Aorta (tissue), 5 donors: ENCODE measurements at regions not wholly inside any gene's neighbourhood (a gene's known extent, or its start where the extent isn't known, plus 50 kb on each side); places are given as distances from the start of the nearest gene placed in this dataset.
"Not testable (repeated sequence)": the region's sequence is repeated elsewhere in the genome, so short reads cannot be mapped to it uniquely, and the experiment has no call there.

ENCODE experiments used
- ATAC-seq: fragments of 200-7000 bp; cut with Tn5 transposase; one replicate; pipeline ENCODE4 v1.9.1; 2022; ENCODE audit warnings: moderate library complexity; ENCODE audit not compliant: low FRiP score
- DNase-seq, 2 donors: peaks; one replicate each; pipeline ENCODE4 v3.0.0-alpha.2; 2020
- H3K27ac ChIP-seq, 2 donors: one replicate each; pipeline ENCODE4 v1.5.1; 2013; ENCODE audit warnings: low read length in 2 of 2, mild to moderate bottlenecking in 2 of 2, moderate library complexity in 2 of 2, control low read depth in 1 of 2, inconsistent platforms in 1 of 2, low read depth in 1 of 2
- H3K27me3 ChIP-seq, 2 donors: one replicate each; pipeline ENCODE4 v1.6.1; 2013; ENCODE audit warnings: control low read depth in 1 of 2, low read length in 1 of 2, mild to moderate bottlenecking in 1 of 2, moderate library complexity in 1 of 2; ENCODE audit not compliant: insufficient read depth in 2 of 2, control insufficient read depth in 1 of 2
- H3K36me3 ChIP-seq, 2 donors: one replicate each; pipeline ENCODE4 v1.6.1; 2013; ENCODE audit warnings: control low read depth in 1 of 2, low read length in 1 of 2, mild to moderate bottlenecking in 1 of 2; ENCODE audit not compliant: insufficient read depth in 2 of 2, control insufficient read depth in 1 of 2
- H3K4me1 ChIP-seq, 2 donors: one replicate each; pipeline ENCODE4 v1.6.1; 2013; ENCODE audit warnings: low read length in 2 of 2, control low read depth in 1 of 2, mild to moderate bottlenecking in 1 of 2, moderate library complexity in 1 of 2; ENCODE audit not compliant: insufficient read depth in 2 of 2, control insufficient read depth in 1 of 2
- H3K4me3 ChIP-seq, 2 donors: one replicate each; pipeline ENCODE4 v1.5.1; 2013; ENCODE audit warnings: low read length in 2 of 2, control low read depth in 1 of 2, mild to moderate bottlenecking in 1 of 2
- H3K9me3 ChIP-seq: one replicate; pipeline ENCODE4 v1.6.1; 2013; ENCODE audit warnings: mild to moderate bottlenecking, low read length; ENCODE audit not compliant: control insufficient read depth
- whole genome bisulfite sequencing, 2 donors: extraction: QIAGEN DNeasy Blood & Tissue Kit; methylation state at CpG; one replicate each; pipeline ENCODE4 v1.1.7; 2013; 5-methylcytosine and 5-hydroxymethylcytosine counted together
- intact Hi-C, 2 donors: fragments of 100-400 bp; cut with DNase I; formaldehyde crosslinking; loops; one replicate each; pipeline versions ENCODE4 v1.14.2 to v1.15.0; 2022
- donor health status: healthy with polysubstance abuse.
- donor health status: Bipolar disorder and iron deficiency.
- donor health status: DM: no; HTN: no; CAD: no.
- donor health status: DM: no; HTN: no; CAD: no.
- donor health status: DM: yes; HTN: yes; CAD: no.

GRCh38 chr2:183849826-183850225 lies 725.6 kb downstream of the NUP35 start:
- intact Hi-C loops, H3K9me3 ChIP-seq, DNase-seq, H3K4me3 ChIP-seq, H3K27ac ChIP-seq, H3K4me1 ChIP-seq, H3K36me3 ChIP-seq, ATAC-seq, H3K27me3 ChIP-seq: not testable (repeated sequence)
- WGBS, 2 donors = 69 to 76% methylated on average over 9 to 11 of the region's 11 CpGs

DNA sequence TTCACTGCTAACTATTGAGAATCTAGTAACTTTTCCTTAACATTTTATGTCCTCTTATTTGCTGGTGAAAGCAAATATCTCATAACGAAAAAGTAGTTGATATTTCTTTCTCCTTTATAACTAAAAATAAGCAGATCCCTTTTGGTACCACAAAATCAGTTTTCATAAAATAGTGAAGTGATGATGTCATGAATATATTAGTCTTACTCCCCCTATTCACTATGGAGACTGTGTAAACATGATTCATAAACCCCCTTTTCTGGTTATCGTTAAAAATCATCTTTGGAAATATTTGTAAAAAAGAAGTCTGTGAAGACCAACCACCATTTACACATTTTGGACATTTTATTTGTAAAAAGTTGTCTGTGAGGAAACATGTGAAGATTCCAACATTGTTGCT lies 734.9 kb downstream of the NUP35 start:
- no peaks in the 10 kb centered on the region for H3K36me3 ChIP-seq
- 54 to 68% methylated on average over 2 of the region's 2 CpGs for WGBS, 2 donors
- H3K4me1 ChIP-seq = no peaks in the 10 kb centered on the region
- no peak overlapping the region for H3K4me3 ChIP-seq
- no peak overlapping the region for H3K27ac ChIP-seq
- DNase-seq (no peak), ATAC-seq (no peak)
- intact Hi-C loops = no loop called here
- no peaks in the 10 kb centered on the region for H3K9me3 ChIP-seq
- H3K27me3 ChIP-seq = no peaks in the 10 kb centered on the region

- Histone ChIP-seq H3K9me3 (no peaks in the 10 kb centered on the region), H3K36me3 (no peaks in the 10 kb centered on the region), H3K27me3 (no peaks in the 10 kb centered on the region), H3K27ac (no peak overlapping the region), H3K4me1 (peaks cover 0 to 2% of the 10 kb centered on the region in 2 donors), H3K4me3 (no peak overlapping the region)
- WGBS, 2 donors = 79 to 92% methylated on average over 2 of the region's 2 CpGs
- DNase-seq (no peak), ATAC-seq (no peak)
- intact Hi-C loops = no loop called here
These were observed 731.7 kb upstream of the ZNF804A start for GRCh38 chr2:183866666-183867065.

- Histone ChIP-seq H3K36me3 (no peaks in the 10 kb centered on the region), H3K27ac (no peak overlapping the region), H3K9me3 (no peaks in the 10 kb centered on the region), H3K27me3 (no peaks in the 10 kb centered on the region), H3K4me1 (peaks cover 0 to 2% of the 10 kb centered on the region in 2 donors), H3K4me3 (no peak overlapping the region)
- WGBS, 2 donors = 85 to 87% methylated on average over 5 of the region's 5 CpGs
- intact Hi-C loops = no loop called here
- ATAC-seq (no peak), DNase-seq (no peak)
These were observed 731.1 kb upstream of the ZNF804A start for GRCh38 chr2:183867206-183867605.

DNA sequence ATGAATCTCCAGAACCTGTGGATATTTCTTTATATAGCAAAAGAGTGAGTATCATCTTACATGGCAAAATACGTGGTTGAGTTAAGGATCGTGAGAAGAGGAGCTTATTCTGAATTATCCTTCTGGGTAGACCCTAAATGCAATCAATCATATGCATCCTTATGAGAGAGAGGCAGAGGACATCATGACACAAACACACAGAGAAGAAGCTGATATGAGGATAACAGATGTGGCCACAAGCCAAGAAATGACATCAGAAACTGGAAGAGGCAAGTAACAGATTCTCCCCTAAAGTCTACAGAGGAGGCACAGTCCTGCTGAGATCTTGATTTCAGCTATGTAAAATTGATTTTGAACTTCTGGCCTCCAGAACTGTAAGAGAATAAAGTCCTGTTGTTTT lies 730.2 kb upstream of the ZNF804A start:
- ATAC-seq = no peak
- H3K27me3 ChIP-seq = no peaks in the 10 kb centered on the region

DNA sequence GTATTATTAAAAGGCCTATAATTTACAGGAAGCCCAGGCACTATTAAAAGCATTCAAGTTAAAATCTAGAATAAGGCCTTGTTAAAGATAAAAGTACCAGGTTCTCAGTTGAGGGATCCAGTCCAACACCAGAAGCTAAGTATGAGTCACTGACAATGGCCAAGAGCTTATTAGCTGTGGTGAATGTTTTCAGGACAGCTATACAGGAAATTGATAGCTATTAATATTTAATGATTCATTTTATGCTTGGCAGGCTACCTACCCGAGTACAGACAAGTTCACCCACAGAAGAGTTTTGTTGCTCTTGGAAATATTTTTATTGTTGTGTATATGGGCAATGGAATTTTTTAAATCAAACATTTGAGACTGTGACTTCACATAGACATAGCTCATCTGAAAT lies 729.6 kb upstream of the ZNF804A start:
- ATAC-seq (no peak), DNase-seq (no peak)
- intact Hi-C loops = no loop called here
- H3K27me3 ChIP-seq = no peaks in the 10 kb centered on the region
- 5 to 9% methylated on average over 1 of the region's 1 CpG for WGBS, 2 donors
- no peak overlapping the region for H3K27ac ChIP-seq
- H3K36me3 ChIP-seq = no peaks in the 10 kb centered on the region
- no peaks in the 10 kb centered on the region for H3K9me3 ChIP-seq
- H3K4me1 ChIP-seq = peaks cover 0 to 2% of the 10 kb centered on the region in 2 donors
- no peak overlapping the region for H3K4me3 ChIP-seq

More for the DNA sequence above, 730.2 kb upstream of the ZNF804A start:
- H3K4me3 ChIP-seq = no peak overlapping the region
- no peaks in the 10 kb centered on the region for H3K36me3 ChIP-seq
- 85 to 91% methylated on average over 2 of the region's 2 CpGs for WGBS, 2 donors
- no peak overlapping the region for H3K27ac ChIP-seq
- DNase-seq = no peak
- intact Hi-C loops = no loop called here
- H3K9me3 ChIP-seq = no peaks in the 10 kb centered on the region
- peaks cover 0 to 2% of the 10 kb centered on the region in 2 donors for H3K4me1 ChIP-seq

GRCh38 chr2:183872131-183872530 lies 726.2 kb upstream of the ZNF804A start:
- intact Hi-C loops = no loop called here
- peaks cover 0 to 2% of the 10 kb centered on the region in 2 donors for H3K4me1 ChIP-seq
- H3K9me3 ChIP-seq = no peaks in the 10 kb centered on the region
- H3K36me3 ChIP-seq = no peaks in the 10 kb centered on the region
- H3K27me3 ChIP-seq = no peaks in the 10 kb centered on the region
- no peak for DNase-seq
- H3K27ac ChIP-seq = no peak overlapping the region
- no peak for ATAC-seq
- no peak overlapping the region for H3K4me3 ChIP-seq

GRCh38 chr2:183881978-183882377 lies 716.4 kb upstream of the ZNF804A start:
- Histone ChIP-seq H3K4me3 (no peak overlapping the region), H3K36me3 (no peaks in the 10 kb centered on the region), H3K4me1 (peaks cover 0 to 1% of the 10 kb centered on the region in 2 donors), H3K9me3 (no peaks in the 10 kb centered on the region), H3K27me3 (no peaks in the 10 kb centered on the region), H3K27ac (no peak overlapping the region)
- intact Hi-C loops = no loop called here
- no peak for DNase-seq
- ATAC-seq = no peak
- 88 to 91% methylated on average over 1 of the region's 1 CpG for WGBS, 2 donors

DNA sequence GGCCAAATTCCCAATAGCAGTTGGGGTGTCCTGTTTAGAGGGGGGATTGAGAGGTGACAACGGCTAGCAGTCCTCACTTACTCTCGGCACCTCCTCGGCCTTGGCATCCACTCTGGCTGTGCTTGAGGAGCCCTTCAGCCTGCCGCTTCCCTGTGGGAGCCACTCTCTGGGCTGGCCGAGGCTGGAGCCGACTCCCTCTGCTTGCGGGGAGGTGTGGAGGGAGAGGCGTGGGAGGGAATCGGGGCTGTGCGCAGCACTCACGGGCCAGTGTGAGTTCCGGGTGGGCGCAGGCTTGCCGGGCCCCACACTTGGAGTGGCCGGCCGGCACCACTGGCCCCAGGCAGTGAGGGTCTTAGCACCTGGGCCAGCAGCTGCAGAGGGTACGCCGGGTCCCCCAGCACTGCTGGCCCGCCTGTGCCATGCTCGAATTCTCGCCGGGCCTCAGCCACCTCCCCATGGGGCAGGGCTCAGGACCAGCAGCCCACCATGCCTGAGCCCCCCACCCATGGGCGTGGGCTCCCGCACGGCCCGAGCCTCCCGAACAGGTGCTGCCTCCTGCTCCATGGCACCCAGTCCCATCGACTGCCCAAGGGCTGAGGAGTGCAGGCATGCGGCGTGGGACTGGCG lies 705.9 kb upstream of the ZNF804A start:
- Histone ChIP-seq H3K4me1 (no peaks in the 10 kb centered on the region), H3K27me3 (no peaks in the 10 kb centered on the region), H3K4me3 (no peak overlapping the region), H3K36me3 (no peaks in the 10 kb centered on the region), H3K9me3 (no peaks in the 10 kb centered on the region), H3K27ac (no peak overlapping the region)
- intact Hi-C loops = no loop called here
- no peak for ATAC-seq
- WGBS, 2 donors = 93 to 97% methylated on average over 31 of the region's 31 CpGs
- DNase-seq = peak in 1 of 2 donors; percentile 24
